Endothelial cell of umbilical vein (primary cell): ENCODE measurements at regions not wholly inside any gene's neighbourhood (a gene's known extent, or its start where the extent isn't known, plus 50 kb on each side); places are given as distances from the start of the nearest gene placed in this dataset.

Experiments
- BruUV-seq: library from RNA; stranded (reverse); fragments of 400-500 nt; replicated peaks from 2 replicates; lab custom pipeline; 2021; lab: Mats Ljungman, UMichigan
- CTCF ChIA-PET: fragments of 300-600, 350-600 bp; sonication (Branson Sonifier 250); formaldehyde crosslinking; loops from one replicate; lab custom pipeline; 2021; ENCODE audit warnings: antibody characterized with exemption, inconsistent platforms; lab: Charles Lee
- POLR2A ChIA-PET: fragments of 300-600, 350-600 bp; sonication (Branson Sonifier 250); formaldehyde crosslinking; loops from one replicate; lab custom pipeline; 2021; ENCODE audit warnings: antibody characterized with exemption, inconsistent platforms; lab: Charles Lee
- DNase-seq: peaks from one replicate; pipeline ENCODE4 v3.0.0-alpha.2; 2011; ENCODE audit warnings: low read depth, low spot score
- FAIRE-seq: peaks from 2 replicates; lab custom pipeline; 2011; peaks lifted over from hg19 to GRCh38; lab: Jason Lieb, UNC
- H2AFZ ChIP-seq: 2 replicates; pipeline ENCODE4 v1.6.0; 2012; ENCODE audit warnings: low read depth, low read length, control low read depth, inconsistent platforms
- H3K27ac ChIP-seq: 2 replicates; pipeline ENCODE4 v1.5.1; 2011; ENCODE audit warnings: low read depth, mild to moderate bottlenecking, control low read depth, low read length, moderate library complexity; ENCODE audit not compliant: insufficient read depth
- H3K27me3 ChIP-seq, 2 experiments: 2 replicates each; pipeline versions ENCODE4 v1.6.0 to v1.6.1; 2011; ENCODE audit warnings: low read length in 2 of 2, mixed read lengths in 1 of 2; ENCODE audit not compliant: control insufficient read depth in 2 of 2, insufficient read depth in 2 of 2
- H3K36me3 ChIP-seq, 2 experiments: 2 replicates in 1 of 2; 3 replicates in 1 of 2; pipeline ENCODE4 v1.5.1; 2011; ENCODE audit warnings: low read length in 2 of 2, mild to moderate bottlenecking in 1 of 2, moderate library complexity in 1 of 2; ENCODE audit not compliant: control insufficient read depth in 2 of 2, insufficient read depth in 2 of 2; ENCODE audit errors: extremely low read depth in 1 of 2
- H3K4me1 ChIP-seq: 3 replicates; pipeline ENCODE4 v1.5.1; 2011; ENCODE audit warnings: mild to moderate bottlenecking, low read length; ENCODE audit not compliant: control insufficient read depth, insufficient read depth; ENCODE audit errors: extremely low read depth
- H3K4me2 ChIP-seq: 2 replicates; pipeline ENCODE4 v1.6.1; 2011; ENCODE audit warnings: low read length, control low read depth, mixed read lengths; ENCODE audit not compliant: insufficient read depth
- H3K4me3 ChIP-seq, 3 experiments: fragments of 200-600 bp in 1 of 3; sonication (generic), shearing (Covaris generic) in 1 of 3; replicated peaks in 1 of 3; 2 replicates each; pipeline ENCODE4 v1.5.1; 2011 to 2016; ENCODE audit warnings: control low read depth in 3 of 3, low read length in 3 of 3, mild to moderate bottlenecking in 2 of 3, inconsistent platforms in 1 of 3, low read depth in 1 of 3, moderate library complexity in 1 of 3; ENCODE audit not compliant: insufficient read depth in 1 of 3
- H3K79me2 ChIP-seq: 2 replicates; pipeline ENCODE4 v1.6.0; 2012; ENCODE audit warnings: low read length, inconsistent platforms; ENCODE audit not compliant: control insufficient read depth, insufficient read depth
- H3K9ac ChIP-seq: replicated peaks from 2 replicates; pipeline ENCODE3; 2011; ENCODE audit warnings: low read length, control low read depth; ENCODE audit not compliant: insufficient read depth; ENCODE audit errors: extremely low read depth
- H3K9me1 ChIP-seq: replicated peaks from 3 replicates; pipeline ENCODE4 v1.6.0; 2011; ENCODE audit warnings: mild to moderate bottlenecking, low read length; ENCODE audit not compliant: control insufficient read depth, insufficient read depth; ENCODE audit errors: extremely low read depth
- H3K9me3 ChIP-seq: replicated peaks from 2 replicates; pipeline ENCODE4 v1.5.1; 2012; ENCODE audit warnings: low read length, inconsistent platforms; ENCODE audit not compliant: control insufficient read depth, insufficient read depth
- H4K20me1 ChIP-seq: replicated peaks from 2 replicates; pipeline ENCODE3; 2011; ENCODE audit warnings: mild to moderate bottlenecking, low read length; ENCODE audit not compliant: control insufficient read depth, insufficient read depth; ENCODE audit errors: extremely low read depth
- EZH2 ChIP-seq: IDR thresholded peaks from 2 replicates; pipeline ENCODE4 v1.6.1; 2012; ENCODE audit warnings: borderline replicate concordance, low read depth, mild to moderate bottlenecking, moderate library complexity, low read length, inconsistent platforms; ENCODE audit not compliant: severe bottlenecking
- FOS ChIP-seq: IDR thresholded peaks from 2 replicates; pipeline ENCODE4 v1.6.1; 2011; ENCODE audit warnings: mild to moderate bottlenecking, low read length, moderate library complexity, borderline replicate concordance; ENCODE audit not compliant: insufficient read depth
- GATA2 ChIP-seq: IDR thresholded peaks from 2 replicates; pipeline ENCODE4 v1.7.0; 2011; ENCODE audit warnings: low read depth, mild to moderate bottlenecking, moderate library complexity, mixed read lengths, low read length; ENCODE audit not compliant: insufficient read length, insufficient read depth
- JUN ChIP-seq: IDR thresholded peaks from 2 replicates; pipeline ENCODE4 v1.6.1; 2011; ENCODE audit warnings: borderline replicate concordance, low read depth; ENCODE audit not compliant: insufficient read length, insufficient read depth
- MAX ChIP-seq: IDR thresholded peaks from 2 replicates; pipeline ENCODE4 v1.6.1; 2011; ENCODE audit not compliant: insufficient read depth, insufficient read length
- MYC ChIP-seq: IDR thresholded peaks from one replicate; pipeline ENCODE4 v1.6.1; 2011; ENCODE audit warnings: mild to moderate bottlenecking, low read depth, low read length
- POLR2A ChIP-seq: IDR thresholded peaks from 2 replicates; pipeline ENCODE4 v1.6.1; 2012; ENCODE audit warnings: low read depth, mild to moderate bottlenecking, control low read depth, low read length
- POLR2AphosphoS5 ChIP-seq: IDR thresholded peaks from 2 replicates; pipeline ENCODE4 v1.6.1; 2012; ENCODE audit warnings: low read depth, mild to moderate bottlenecking, control low read depth, low read length, moderate library complexity; ENCODE audit not compliant: insufficient read depth
- dilution Hi-C: fragments of 300-500 bp; cut with MboI; formaldehyde crosslinking; loops from one replicate; pipeline ENCODE4 v1.15.0; 2019; ENCODE audit warnings: low sequenced_read_pairs; ENCODE audit not compliant: extremely low pct_ligation_motif_present
- intact Hi-C: fragments of 100-400 bp; cut with micrococcal nuclease; formaldehyde crosslinking; loops from one replicate; pipeline ENCODE4 v1.10.0; 2022
- TF ChIP-seq, protein P1 (sequence below), 2 donors: IDR thresholded peaks; 1 replicate in 1 of 2; 2 replicates in 1 of 2; pipeline ENCODE4 v1.5.1; 2011; ENCODE audit warnings: low read length in 2 of 2, mild to moderate bottlenecking in 2 of 2, moderate library complexity in 2 of 2, control low read depth in 1 of 2, inconsistent platforms in 1 of 2, low read depth in 1 of 2; ENCODE audit not compliant: insufficient read depth in 1 of 2; ENCODE audit errors: extremely low read depth in 1 of 2

GRCh38 chr1:67923074-67923473 is 89.8 kb upstream of the GNG12 start:
- dilution Hi-C loops: no loop called here
- CTCF ChIA-PET: interaction anchor here (1.9 to 2.6 kb wide), 2 partner anchors 69 to 87 kb away, joined by 7 to 11 read pairs; no protein-coding TSS in a partner anchor
- no peaks in the 10 kb centered on the region for H3K36me3 ChIP-seq
- H3K9me1 ChIP-seq: no peaks in the 10 kb centered on the region
- H4K20me1 ChIP-seq: no peaks in the 10 kb centered on the region
- H3K4me3 ChIP-seq: no peak overlapping the region
- intact Hi-C loops: no loop called here
- FAIRE-seq: no peak
- TF ChIP-seq MAX (no peak), GATA2 (no peak), FOS (no peak), POLR2AphosphoS5 (no peak), MYC (no peak), POLR2A (no peak), EZH2 (no peak), JUN (no peak)
- TF ChIP-seq, protein P1, sequence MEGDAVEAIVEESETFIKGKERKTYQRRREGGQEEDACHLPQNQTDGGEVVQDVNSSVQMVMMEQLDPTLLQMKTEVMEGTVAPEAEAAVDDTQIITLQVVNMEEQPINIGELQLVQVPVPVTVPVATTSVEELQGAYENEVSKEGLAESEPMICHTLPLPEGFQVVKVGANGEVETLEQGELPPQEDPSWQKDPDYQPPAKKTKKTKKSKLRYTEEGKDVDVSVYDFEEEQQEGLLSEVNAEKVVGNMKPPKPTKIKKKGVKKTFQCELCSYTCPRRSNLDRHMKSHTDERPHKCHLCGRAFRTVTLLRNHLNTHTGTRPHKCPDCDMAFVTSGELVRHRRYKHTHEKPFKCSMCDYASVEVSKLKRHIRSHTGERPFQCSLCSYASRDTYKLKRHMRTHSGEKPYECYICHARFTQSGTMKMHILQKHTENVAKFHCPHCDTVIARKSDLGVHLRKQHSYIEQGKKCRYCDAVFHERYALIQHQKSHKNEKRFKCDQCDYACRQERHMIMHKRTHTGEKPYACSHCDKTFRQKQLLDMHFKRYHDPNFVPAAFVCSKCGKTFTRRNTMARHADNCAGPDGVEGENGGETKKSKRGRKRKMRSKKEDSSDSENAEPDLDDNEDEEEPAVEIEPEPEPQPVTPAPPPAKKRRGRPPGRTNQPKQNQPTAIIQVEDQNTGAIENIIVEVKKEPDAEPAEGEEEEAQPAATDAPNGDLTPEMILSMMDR (IDR thresholded peaks at IDR 0.05; ENCODE audit: extremely low read depth in 1 of 2, insufficient read depth in 1 of 2, low read depth in 1 of 2, low read length in 2 of 2): no peak
- H3K4me1 ChIP-seq: no peaks in the 10 kb centered on the region
- no peaks in the 10 kb centered on the region for H3K9me3 ChIP-seq
- no peak overlapping the region for H3K9ac ChIP-seq
- no peak overlapping the region for H3K27ac ChIP-seq
- no peak overlapping the region for H2AFZ ChIP-seq
- no TSS peak for BruUV-seq
- H3K4me2 ChIP-seq: no peak overlapping the region
- no peak for DNase-seq
- POLR2A ChIA-PET: no interaction called here
- H3K79me2 ChIP-seq: no peaks in the 10 kb centered on the region
- H3K27me3 ChIP-seq: no peaks in the 10 kb centered on the region
